GM21447 (cell line): ENCODE measurements at regions not wholly inside any gene's neighbourhood (a gene's known extent, or its start where the extent isn't known, plus 50 kb on each side); places are given as distances from the start of the nearest gene placed in this dataset.
"Not testable (repeated sequence)": the region's sequence is repeated elsewhere in the genome, so short reads cannot be mapped to it uniquely, and the experiment has no call there.

Source experiments
- ATAC-seq: cut with Tn5 transposase; IDR thresholded peaks from one replicate; pipeline ENCODE4 v1.9.1; 2021; ENCODE audit not compliant: unreplicated experiment

- ATAC-seq: no peak
Measured at GRCh38 chr7:23887660-23888059, 177.6 kb downstream of the STK31 start.

GRCh38 chr7:23888958-23889357 lies 178.9 kb downstream of the STK31 start:
- no peak for ATAC-seq

GRCh38 chr7:23889566-23889965 lies 179.5 kb downstream of the STK31 start:
- no peak for ATAC-seq

- no peak for ATAC-seq
Measured at GRCh38 chr7:23892019-23892418, 182.0 kb downstream of the STK31 start.

- ATAC-seq: no peak
Measured at GRCh38 chr7:23893176-23893941, 183.3 kb downstream of the STK31 start.

GRCh38 chr7:23893942-23894891 lies 184.2 kb downstream of the STK31 start:
- ATAC-seq: no peak

GRCh38 chr7:23894892-23895569 lies 185.0 kb downstream of the STK31 start:
- no peak for ATAC-seq

GRCh38 chr7:23895666-23896096 lies 185.7 kb downstream of the STK31 start:
- no peak for ATAC-seq

- no peak for ATAC-seq
Measured at GRCh38 chr7:23898619-23899018, 188.6 kb downstream of the STK31 start.

GRCh38 chr7:23904901-23905300 lies 194.9 kb downstream of the STK31 start:
- ATAC-seq: not testable (repeated sequence)

GRCh38 chr7:23907012-23907411 lies 197.0 kb downstream of the STK31 start:
- no peak for ATAC-seq

- ATAC-seq: no peak
Measured at GRCh38 chr7:23909426-23909825, 199.4 kb downstream of the STK31 start.

GRCh38 chr7:23912065-23912464 lies 202.0 kb downstream of the STK31 start:
- ATAC-seq: no peak

- ATAC-seq: no peak
Measured at GRCh38 chr7:23913016-23913415, 203.0 kb downstream of the STK31 start.

- ATAC-seq: no peak
Measured at GRCh38 chr7:23915236-23915635, 205.2 kb downstream of the STK31 start.

GRCh38 chr7:23918286-23918685 lies 208.3 kb downstream of the STK31 start:
- no peak for ATAC-seq

- ATAC-seq: no peak
Measured at GRCh38 chr7:23918856-23919255, 208.8 kb downstream of the STK31 start.

- no peak for ATAC-seq
Measured at GRCh38 chr7:23925088-23925487, 215.1 kb downstream of the STK31 start.

GRCh38 chr7:23927709-23928417 lies 217.8 kb downstream of the STK31 start:
- ATAC-seq: no peak

GRCh38 chr7:23928418-23928775 lies 218.4 kb downstream of the STK31 start:
- ATAC-seq: no peak

- no peak for ATAC-seq
Measured at GRCh38 chr7:23930312-23930711, 220.3 kb downstream of the STK31 start.
